ENCODE measurements at regions not wholly inside any gene's neighbourhood (a gene's known extent, or its start where the extent isn't known, plus 50 kb on each side); places are given as distances from the start of the nearest gene placed in this dataset.

GRCh38 chr14:30016002-30016401 is 88.4 kb upstream of the PRKD1 start:
- TF ChIP-seq CTCF (IDR thresholded peaks at IDR 0.05) (no peak), POLR2A (IDR thresholded peaks at IDR 0.05; ENCODE audit: low read depth) (no peak), POLR2AphosphoS5 (IDR thresholded peaks at IDR 0.05) (no peak), EP300 (IDR thresholded peaks at IDR 0.05) (no peak)

Data from esophagus muscularis mucosa (tissue), 4 donors.